ENCODE measurements at regions not wholly inside any gene's neighbourhood (a gene's known extent, or its start where the extent isn't known, plus 50 kb on each side); places are given as distances from the start of the nearest gene placed in this dataset.

DNA sequence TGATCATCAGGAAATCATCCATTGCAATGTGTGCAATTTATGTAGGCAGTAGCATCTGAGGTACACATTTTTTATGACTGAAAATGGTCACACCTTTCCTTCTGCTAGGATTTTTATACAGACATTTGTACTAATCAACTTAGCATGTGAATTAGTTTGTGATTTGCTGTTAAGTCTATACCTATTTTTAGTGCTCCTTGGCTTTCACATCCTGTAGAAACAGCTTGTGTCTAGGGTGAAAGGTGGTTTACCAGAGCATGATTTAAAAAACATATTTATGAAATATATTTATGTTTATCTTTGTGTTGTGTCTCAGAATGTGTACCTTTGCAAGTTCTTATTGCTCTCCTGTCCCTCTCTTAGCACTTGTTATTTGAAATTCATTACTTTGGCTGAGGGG lies 916.0 kb downstream of the TECRL start:
- DNase-seq (ENCODE audit: low read depth), result no peak

- no peak for DNase-seq (ENCODE audit: low read depth)
These were observed 916.7 kb downstream of the TECRL start for GRCh38 chr4:63492515-63492914.

DNA sequence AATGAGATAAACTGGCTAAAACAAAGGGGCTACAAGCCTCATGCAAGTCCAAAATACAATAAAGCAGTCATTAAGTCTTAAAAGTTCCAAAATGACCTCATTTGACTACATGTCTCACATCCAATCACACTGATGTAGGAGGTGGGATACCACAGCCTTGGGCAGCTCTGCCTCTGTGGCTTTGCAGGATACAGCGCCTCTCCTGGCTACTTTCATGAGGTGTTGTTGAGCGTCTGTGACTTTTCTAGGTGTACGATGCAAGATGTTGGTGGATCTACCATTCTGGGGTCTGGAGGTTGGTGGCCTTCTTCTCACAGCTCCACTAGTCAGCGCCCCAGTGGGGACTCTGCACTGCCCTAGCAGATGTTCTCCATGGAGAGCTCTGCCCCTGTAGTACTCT lies 944.9 kb downstream of the TECRL start:
- no peak for DNase-seq (ENCODE audit: low read depth)

GRCh38 chr4:63460075-63460474 lies 949.2 kb downstream of the TECRL start:
- no peak for DNase-seq (ENCODE audit: low read depth)

DNA sequence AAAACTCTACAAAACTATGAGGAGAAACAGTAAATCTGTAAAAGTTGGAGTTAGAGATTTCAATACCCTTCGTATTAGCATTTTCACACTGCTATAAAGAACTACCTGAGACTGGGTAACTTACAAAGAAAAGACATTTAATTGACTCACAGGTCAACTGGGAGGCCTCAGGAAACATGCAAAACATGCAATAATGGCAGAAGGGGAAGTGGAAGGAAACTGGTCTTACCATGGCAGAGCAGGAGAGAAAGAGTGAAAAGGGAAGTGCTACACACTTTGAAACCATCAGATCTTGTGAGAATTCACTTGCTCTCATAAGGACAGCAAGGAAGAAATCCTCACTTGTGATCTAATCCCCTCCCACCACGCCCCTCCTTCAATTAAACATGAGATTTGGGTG lies 949.9 kb downstream of the TECRL start:
- no peak for DNase-seq (ENCODE audit: low read depth)

DNA sequence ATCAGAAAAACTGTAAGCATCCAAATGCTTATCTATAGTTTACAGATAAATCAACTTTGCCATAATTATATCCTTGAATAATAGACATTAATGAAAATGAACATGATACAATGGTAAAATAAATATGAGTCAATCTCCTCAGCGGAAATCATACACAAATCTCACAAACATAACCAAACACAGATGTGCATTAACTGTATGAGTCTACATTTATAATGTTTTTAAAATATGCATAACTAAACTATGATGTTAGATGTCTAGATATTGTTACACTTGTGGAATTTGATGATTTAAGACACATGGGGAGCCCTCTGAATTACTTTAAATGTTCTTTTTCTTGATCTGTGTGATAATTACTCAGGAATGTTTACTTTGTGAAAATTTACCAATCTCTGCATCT lies 951.2 kb downstream of the TECRL start:
- no peak for DNase-seq (ENCODE audit: low read depth)

GRCh38 chr4:63440236-63440635 lies 969.0 kb downstream of the TECRL start:
- DNase-seq (ENCODE audit: low read depth), result no peak

- DNase-seq (ENCODE audit: low read depth), result no peak
These were observed 979.1 kb downstream of the TECRL start for GRCh38 chr4:63430105-63430504.

- no peak for DNase-seq (ENCODE audit: low read depth)
These were observed 1013.0 kb downstream of the TECRL start for GRCh38 chr4:63396269-63396668.

GRCh38 chr4:63393544-63393943 lies 1015.7 kb downstream of the TECRL start:
- DNase-seq (ENCODE audit: low read depth), result no peak

- DNase-seq (ENCODE audit: low read depth), result no peak
These were observed 1029.3 kb downstream of the TECRL start for GRCh38 chr4:63379750-63380522.

DNA sequence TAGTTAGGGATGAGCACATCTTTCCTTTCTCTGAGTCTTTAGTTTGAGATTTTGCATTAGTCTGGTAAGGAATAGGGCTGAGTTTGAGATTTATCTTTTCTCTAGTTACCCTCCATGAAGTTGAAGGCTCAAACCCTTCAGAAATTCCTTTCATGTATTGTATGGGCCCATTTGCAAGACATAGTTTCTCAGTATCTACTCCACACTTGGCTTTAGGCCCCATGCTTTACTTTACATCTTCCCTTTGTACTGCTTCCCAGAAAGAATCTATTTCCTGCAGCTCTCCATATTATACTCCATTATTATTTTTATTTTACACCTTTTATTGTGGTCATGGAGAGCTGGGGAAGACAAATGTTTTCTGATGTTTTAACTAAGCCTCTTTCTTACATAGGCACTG lies 1038.2 kb downstream of the TECRL start:
- no peak for DNase-seq (ENCODE audit: low read depth)

GRCh38 chr4:63361628-63362027 lies 1047.6 kb downstream of the TECRL start:
- no peak for DNase-seq (ENCODE audit: low read depth)

DNA sequence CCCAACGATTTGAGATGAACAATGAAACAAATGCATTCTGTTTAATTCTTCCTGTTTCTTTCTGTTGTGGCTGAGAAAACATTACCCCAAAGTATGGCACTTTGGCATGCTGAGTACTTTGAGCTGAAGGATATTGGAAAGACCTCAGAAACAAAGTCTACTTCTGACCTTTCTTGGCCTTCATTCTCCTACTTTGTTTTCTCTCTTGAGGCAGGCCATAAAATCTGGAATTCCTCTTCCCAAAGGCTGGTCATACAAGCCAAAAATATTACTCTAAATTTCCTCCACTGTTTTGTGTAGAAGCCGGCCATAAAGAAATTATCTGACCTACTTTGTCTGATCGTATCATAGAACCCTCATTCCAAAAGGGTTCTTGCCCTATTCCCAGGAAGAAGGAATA lies 1048.2 kb downstream of the TECRL start:
- no peak for DNase-seq (ENCODE audit: low read depth)

DNA sequence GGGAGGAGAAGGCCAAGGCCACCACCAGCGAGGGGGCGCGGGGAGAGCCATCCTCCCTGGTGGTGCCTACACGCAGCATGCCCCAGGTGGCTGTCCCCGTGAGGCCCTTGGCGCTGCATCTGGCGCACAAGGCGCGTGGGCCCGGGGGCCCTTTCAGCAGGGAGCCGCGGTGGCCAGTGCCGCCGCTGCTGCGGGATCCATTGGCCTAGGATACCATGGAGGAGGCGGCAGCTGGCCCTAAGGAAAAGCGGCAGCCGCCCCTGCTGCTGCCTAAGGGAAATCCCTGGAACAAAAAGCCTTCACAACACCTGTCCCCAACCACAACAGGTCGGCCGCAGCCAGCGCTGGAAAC lies 1059.6 kb downstream of the TECRL start:
- no peak for DNase-seq (ENCODE audit: low read depth)

DNA sequence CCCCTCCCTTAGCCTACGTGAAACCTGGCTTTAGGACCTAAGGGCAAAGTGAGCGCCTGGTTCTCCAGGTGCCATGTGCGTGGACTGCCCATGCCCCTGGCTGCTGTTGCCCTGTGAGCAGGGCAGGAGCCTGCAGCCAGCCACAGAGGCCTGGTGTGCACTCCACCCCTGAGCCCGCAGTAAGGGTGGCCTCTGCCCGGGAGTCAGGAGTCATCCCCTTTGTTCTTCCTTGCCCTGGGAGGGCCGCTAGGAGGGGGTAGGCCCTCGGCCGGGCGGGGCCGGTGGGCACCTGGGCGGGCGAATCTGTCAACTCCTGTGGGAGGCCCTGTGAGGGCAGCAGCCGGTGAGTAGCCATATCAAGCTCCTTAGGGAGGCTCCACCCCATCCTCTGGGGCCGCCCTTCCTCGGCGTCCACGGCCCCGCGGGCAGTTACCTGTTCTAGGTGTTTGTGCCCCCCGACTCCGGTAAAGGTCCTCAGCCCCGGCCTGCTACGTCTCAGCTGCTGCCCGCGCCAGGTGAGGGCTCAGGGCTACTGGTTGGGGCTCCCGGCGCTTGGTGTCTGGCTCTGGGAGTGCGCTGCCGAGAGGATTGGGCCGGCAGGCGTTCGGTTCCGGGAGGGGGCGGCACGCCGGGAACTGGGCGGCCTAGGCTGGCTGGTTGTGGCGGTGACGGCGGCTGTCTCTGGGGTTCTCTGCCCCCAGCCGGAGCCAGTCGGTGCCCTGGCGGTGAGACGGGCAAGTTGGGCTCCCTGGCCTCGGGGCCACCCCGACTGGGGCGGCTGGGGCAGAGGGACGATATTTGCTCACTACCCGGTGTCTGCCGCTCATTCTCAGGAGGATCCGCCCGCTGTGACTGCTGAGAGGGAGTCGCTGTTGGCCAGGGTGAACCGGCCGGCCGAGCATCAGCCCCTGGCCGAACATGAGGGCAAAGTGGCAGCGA lies 1060.2 kb downstream of the TECRL start:
- DNase-seq (ENCODE audit: low read depth), result no peak

- no peak for DNase-seq (ENCODE audit: low read depth)
These were observed 1084.1 kb downstream of the TECRL start for GRCh38 chr4:63325140-63325539.

DNA sequence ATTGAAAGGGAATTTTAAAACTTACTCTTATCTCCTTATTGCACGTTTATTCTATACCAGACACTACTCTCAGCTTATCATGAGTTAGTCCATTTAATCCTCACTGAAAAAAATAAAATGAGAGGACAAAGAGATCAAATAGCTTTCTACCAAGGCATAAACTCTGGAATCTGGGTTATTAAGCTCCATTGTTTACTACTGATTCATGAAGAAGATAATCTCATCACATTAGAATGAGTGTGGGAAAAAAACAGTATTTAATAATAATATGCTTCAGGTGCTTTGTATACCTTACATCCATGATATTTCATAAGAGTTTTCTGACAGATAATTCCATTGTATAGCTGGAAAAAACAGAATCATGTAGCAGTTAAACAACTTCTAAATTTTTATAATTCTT lies 1092.6 kb downstream of the TECRL start:
- DNase-seq (ENCODE audit: low read depth), result no peak

GRCh38 chr4:63315651-63316050 lies 1093.6 kb downstream of the TECRL start:
- no peak for DNase-seq (ENCODE audit: low read depth)

GRCh38 chr4:63308697-63309096 lies 1100.6 kb downstream of the TECRL start:
- no peak for DNase-seq (ENCODE audit: low read depth)

DNA sequence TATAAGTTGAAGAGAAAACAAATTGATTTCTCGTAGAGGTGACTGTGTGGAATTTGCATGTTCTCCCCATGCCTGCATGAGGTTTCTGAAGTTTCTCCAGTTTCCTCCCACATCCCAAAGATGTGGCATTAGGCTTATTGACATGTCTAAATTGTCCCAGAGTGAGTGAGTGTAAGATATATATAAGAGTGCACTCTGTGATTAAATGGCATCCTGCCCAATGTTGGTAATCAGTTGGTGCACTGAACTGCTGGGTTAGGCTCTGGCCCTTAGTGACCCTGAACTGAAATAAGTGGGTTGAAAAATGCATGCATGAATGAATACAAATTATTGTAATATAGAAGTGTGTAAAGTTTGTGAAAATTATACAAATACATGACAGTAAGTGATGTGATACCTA lies 1106.5 kb downstream of the TECRL start:
- no peak for DNase-seq (ENCODE audit: low read depth)

- no peak for DNase-seq (ENCODE audit: low read depth)
These were observed 1107.2 kb downstream of the TECRL start for GRCh38 chr4:63302078-63302477.

DNA sequence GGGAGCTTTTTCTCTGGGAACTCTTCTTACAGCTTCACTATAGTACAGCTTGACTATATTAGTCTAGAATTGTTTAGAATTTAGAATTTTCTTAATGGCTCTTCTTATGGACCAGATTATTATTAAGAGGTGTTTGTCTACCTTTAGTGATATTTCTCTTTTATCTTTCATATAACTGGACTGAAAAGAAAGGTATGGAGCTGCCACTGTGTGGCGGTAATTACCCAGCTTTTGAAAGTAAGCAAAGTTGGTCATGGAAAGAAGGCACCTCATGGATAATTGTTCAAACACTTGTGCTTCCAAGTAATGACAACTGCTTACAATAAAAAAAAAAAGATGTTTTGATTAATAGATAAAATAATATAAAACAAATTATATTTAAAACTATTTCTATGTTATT lies 1112.5 kb downstream of the TECRL start:
- DNase-seq (ENCODE audit: low read depth), result no peak
